GM23338 (cell line): ENCODE measurements at regions not wholly inside any gene's neighbourhood (a gene's known extent, or its start where the extent isn't known, plus 50 kb on each side); places are given as distances from the start of the nearest gene placed in this dataset.

Source experiments
- CTCF ChIP-seq, 2 experiments: fragments of 200-600 bp in 1 of 2; sonication (generic) in 1 of 2; conservative IDR thresholded peaks; 2 replicates each; pipeline versions ENCODE4 v1.5.1 to v1.6.1; 2016 to 2017; ENCODE audit warnings: antibody characterized with exemption in 2 of 2, low read depth in 2 of 2, mild to moderate bottlenecking in 2 of 2, moderate library complexity in 1 of 2
- EZH2 ChIP-seq: fragments of 200-600 bp; sonication (generic); IDR thresholded peaks from one replicate; pipeline ENCODE4 v1.8.0; 2017; ENCODE audit warnings: antibody characterized with exemption, mild to moderate bottlenecking, low read depth; ENCODE audit not compliant: unreplicated experiment

GRCh38 chr3:163877805-163878204 lies 1200.5 kb downstream of the SI start:
- TF ChIP-seq EZH2 (no peak), CTCF (conservative IDR thresholded peaks at IDR 0.05; ENCODE audit: low read depth in 2 of 2) (no peak)
